GM18861 (cell line): ENCODE measurements at regions not wholly inside any gene's neighbourhood (a gene's known extent, or its start where the extent isn't known, plus 50 kb on each side); places are given as distances from the start of the nearest gene placed in this dataset.
"Not testable (repeated sequence)": the region's sequence is repeated elsewhere in the genome, so short reads cannot be mapped to it uniquely, and the experiment has no call there.

Experiments used
- ATAC-seq: cut with Tn5 transposase; IDR thresholded peaks from one replicate; pipeline ENCODE4 v1.9.1; 2021; ENCODE audit not compliant: unreplicated experiment

- no peak for ATAC-seq
These were observed 137.3 kb upstream of the FAM78B start for GRCh38 chr1:166304131-166304530.

- ATAC-seq, result no peak
These were observed 138.6 kb upstream of the FAM78B start for GRCh38 chr1:166305371-166305770.

- ATAC-seq, result no peak
These were observed 140.7 kb upstream of the FAM78B start for GRCh38 chr1:166307261-166308188.

- not testable (repeated sequence) for ATAC-seq
These were observed 149.5 kb upstream of the FAM78B start for GRCh38 chr1:166316306-166316705.

GRCh38 chr1:166322470-166322869, 155.7 kb upstream of the FAM78B start:
- no peak for ATAC-seq

GRCh38 chr1:166327886-166328285, 161.1 kb upstream of the FAM78B start:
- no peak for ATAC-seq

GRCh38 chr1:166328956-166329355, 162.2 kb upstream of the FAM78B start:
- ATAC-seq, result no peak

- no peak for ATAC-seq
These were observed 163.3 kb upstream of the FAM78B start for GRCh38 chr1:166330096-166330495.

GRCh38 chr1:166338105-166338504, 171.3 kb upstream of the FAM78B start:
- no peak for ATAC-seq

- no peak for ATAC-seq
These were observed 173.9 kb upstream of the FAM78B start for GRCh38 chr1:166340709-166341108.

GRCh38 chr1:166343276-166343675, 176.5 kb upstream of the FAM78B start:
- no peak for ATAC-seq

GRCh38 chr1:166350490-166350889, 183.7 kb upstream of the FAM78B start:
- ATAC-seq, result no peak

GRCh38 chr1:166351676-166352075, 184.9 kb upstream of the FAM78B start:
- ATAC-seq, result no peak

GRCh38 chr1:166353213-166353612, 186.4 kb upstream of the FAM78B start:
- no peak for ATAC-seq

- ATAC-seq, result no peak
These were observed 187.6 kb upstream of the FAM78B start for GRCh38 chr1:166354406-166354805.

- ATAC-seq, result no peak
These were observed 198.3 kb upstream of the FAM78B start for GRCh38 chr1:166365081-166365480.

GRCh38 chr1:166368030-166368429, 201.2 kb upstream of the FAM78B start:
- no peak for ATAC-seq

- no peak for ATAC-seq
These were observed 211.1 kb upstream of the FAM78B start for GRCh38 chr1:166377896-166378295.

GRCh38 chr1:166378805-166379204, 212.0 kb upstream of the FAM78B start:
- no peak for ATAC-seq

- no peak for ATAC-seq
These were observed 212.6 kb upstream of the FAM78B start for GRCh38 chr1:166379447-166379846.

GRCh38 chr1:166383137-166383536, 216.3 kb upstream of the FAM78B start:
- ATAC-seq, result no peak

- ATAC-seq, result no peak
These were observed 217.0 kb upstream of the FAM78B start for GRCh38 chr1:166383635-166384346.
